GM21723 (cell line): ENCODE measurements at regions not wholly inside any gene's neighbourhood (a gene's known extent, or its start where the extent isn't known, plus 50 kb on each side); places are given as distances from the start of the nearest gene placed in this dataset.

Source experiments
- ATAC-seq: cut with Tn5 transposase; IDR thresholded peaks from one replicate; pipeline ENCODE4 v1.9.1; 2021; ENCODE audit warnings: mild to moderate bottlenecking, moderate library complexity; ENCODE audit not compliant: unreplicated experiment

DNA sequence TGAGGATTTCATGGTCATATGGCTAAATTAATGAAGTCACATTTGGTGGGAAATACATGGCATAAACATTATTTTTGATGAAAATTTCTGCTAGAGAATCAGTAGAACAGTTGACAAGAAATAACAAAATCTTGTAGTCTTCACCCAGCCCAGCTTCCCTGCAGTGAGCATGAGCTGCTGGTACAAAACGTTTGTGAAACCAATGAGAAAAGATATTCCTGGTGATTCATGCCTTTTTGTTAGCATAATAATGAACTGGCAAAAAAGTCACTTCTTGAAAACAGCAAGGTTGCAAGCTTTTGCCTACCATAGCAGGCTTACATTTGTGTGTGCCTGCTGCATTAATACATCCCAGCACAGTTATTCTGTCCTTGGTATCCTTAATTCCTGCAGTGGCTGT lies 475.9 kb upstream of the HTR2A start:
- ATAC-seq = no peak

DNA sequence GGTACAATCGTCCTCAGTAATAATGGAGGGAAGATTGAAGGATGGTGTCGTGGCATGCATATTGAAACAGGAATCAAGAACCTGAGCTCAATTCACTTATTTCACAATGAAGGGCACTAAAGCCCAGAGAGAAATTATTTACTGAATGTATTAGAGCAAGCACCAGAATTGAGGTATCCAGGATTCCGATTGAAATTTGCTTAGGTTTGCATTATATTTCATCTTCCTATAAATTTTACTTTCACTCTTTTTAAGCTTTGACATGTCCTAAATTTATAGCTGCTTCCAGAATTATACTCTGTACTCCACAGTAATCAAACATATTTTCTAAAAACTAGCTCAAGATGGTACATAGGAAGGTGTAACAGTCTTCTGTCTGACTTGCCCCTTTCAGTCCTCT lies 454.9 kb upstream of the HTR2A start:
- ATAC-seq = no peak

DNA sequence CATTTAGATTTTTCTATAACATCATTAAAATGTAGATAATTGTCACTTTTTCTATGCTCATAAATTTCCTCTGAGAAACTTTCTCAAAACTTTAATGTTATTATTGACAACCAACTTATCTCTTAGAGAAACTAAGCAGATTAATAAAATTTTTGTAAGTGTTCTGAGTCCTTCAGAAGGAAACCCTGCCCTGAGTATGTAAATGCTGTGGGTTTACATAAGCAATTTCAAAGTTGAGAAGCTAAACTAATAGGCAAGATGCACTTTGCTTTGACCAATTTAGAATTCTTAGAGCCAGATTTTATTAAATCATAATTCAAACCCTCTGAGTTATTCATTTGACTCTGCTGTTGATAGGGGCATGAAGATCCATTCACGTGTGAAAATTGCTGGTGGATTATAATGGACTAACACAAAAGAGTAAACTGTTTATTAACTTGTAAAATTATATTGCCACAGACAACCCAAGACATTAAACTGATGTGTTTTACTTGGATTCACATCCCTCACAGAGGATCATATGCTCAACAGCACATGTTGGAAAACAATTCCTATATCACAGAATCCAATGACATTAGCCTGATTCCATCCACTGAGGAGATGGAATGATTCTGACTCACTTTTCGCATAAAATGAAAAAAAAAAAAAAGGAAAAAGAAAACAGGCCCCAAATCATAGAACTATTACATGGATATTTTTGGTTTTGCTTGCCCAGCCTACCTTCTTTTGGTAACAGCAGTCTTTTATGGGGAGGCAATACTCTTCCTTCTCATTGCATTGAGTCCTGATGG lies 453.7 kb upstream of the HTR2A start:
- no peak for ATAC-seq

DNA sequence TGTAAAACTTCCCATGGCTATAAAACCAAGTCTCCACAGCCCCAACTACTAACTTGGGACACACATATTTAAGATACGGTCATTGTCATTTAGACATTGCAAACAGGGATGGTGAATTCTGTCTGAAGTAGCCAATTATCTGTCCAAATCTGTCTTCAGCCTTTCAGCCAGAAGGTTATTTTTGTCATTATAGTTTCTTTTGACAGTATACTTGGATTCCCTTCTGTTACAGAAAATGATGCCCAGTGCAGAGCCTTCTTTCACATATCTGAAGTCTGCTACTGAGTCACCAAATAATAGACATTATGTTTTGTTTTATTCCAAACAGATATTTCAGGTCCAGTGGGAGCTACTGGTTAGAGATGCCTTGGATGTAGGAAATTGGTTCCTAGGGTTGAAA lies 452.4 kb upstream of the HTR2A start:
- ATAC-seq = no peak

DNA sequence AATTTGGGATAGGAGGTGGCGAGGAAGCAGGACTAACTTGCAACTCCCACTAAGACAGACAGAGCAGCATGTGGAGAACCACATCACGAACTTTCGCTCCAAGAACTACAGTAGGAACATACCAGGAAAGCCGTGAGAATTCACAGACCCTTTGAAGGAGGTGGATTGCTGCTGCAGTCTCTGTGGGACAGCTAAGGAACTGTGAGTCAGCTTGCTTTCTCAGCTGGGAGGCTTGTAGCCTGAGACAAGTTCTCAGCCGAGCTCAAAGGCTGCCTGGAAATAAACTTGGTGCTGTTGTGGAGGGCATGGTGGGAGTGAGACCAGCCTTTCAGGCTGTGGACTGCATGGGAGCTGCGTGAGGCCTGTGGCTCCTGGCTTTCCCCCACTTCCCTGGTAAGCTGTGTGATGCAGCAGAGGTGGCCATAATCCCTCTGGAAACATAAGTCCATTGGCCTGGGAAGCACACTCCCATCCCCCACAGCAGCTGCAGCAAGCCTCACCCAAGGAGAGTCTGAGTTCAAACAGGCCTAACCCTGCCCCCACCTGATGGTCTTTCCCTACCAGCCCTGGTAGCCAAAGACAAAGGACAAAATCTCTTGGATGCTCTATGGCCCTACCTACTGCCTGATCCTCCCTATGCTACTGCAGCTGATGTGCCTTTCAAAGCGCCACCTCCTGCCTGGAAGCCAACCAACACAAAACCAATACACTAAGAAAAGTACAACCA lies 441.1 kb upstream of the HTR2A start:
- no peak for ATAC-seq

DNA sequence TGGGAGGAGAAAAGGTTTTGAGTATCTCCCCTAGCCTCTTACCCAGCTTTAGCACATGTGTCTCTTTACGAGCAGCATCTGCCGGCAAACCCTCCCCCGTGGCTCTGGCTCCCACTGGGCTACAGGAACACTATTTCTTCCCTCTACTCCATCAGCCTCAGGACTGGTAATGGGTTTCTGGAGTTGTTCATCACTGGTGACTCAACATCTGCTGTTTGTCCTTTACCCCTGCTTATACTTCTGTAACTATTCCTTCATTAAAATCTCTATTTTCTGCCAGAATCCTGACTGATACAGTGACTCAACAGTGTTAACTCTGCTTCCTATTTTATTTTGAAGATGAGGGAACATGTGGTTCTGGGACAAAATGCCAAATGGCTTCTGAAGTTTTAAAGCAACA lies 437.3 kb upstream of the HTR2A start:
- no peak for ATAC-seq

DNA sequence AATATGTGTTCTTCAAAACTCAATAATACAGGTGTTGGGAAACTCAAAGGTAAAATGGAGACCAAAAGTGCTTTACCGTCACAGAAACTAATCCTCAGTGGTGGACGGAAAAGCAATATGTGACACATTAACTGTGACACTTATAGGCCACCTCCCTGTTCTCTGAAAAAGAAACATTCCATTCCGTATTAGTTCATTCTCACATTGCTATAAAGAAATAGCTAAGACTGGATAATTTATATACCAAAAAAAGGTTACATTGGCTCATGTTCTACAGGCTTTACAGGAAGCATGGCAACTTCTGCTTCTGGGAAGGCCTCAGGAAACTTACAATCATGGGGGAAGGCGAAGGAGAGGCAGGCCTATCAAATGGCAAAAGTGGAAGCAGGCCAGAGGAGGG lies 435.3 kb upstream of the HTR2A start:
- ATAC-seq = no peak

DNA sequence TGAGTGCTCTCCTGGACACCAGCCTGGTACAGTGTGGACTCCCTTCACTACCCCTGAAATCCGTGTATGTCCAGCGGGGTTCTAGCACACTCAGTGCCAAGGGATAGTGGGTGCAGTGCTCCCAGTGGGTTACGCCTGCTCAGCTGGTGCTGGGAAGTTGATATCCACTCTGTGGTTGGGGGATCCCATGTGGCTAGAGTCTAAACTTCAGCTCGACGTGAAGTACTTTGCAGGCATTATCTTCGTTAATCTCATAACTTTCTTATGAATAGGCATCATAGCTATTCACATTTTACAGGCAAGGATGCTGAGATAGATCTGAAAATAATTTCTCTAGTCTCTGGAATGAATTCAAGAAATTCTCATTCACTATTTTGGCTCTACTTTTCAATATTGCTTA lies 433.2 kb upstream of the HTR2A start:
- no peak for ATAC-seq

DNA sequence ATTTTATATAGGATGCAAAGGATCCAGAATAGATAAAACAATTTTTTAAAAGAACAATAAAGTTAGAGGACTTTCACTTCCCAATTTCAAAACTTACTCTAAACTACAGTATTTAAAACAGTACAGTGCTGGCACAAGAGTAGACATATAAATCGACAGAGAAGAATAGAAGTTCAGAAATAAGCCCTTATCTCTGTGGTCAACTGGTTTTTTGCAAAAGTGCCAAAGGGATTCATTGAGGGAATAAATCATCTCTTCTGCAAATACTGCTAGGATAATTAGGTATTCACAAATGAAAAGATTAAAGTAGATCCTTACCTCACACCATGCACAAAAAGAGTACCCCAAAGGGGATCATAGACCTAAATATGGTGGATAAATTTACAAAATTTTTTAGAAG lies 431.0 kb upstream of the HTR2A start:
- no peak for ATAC-seq

DNA sequence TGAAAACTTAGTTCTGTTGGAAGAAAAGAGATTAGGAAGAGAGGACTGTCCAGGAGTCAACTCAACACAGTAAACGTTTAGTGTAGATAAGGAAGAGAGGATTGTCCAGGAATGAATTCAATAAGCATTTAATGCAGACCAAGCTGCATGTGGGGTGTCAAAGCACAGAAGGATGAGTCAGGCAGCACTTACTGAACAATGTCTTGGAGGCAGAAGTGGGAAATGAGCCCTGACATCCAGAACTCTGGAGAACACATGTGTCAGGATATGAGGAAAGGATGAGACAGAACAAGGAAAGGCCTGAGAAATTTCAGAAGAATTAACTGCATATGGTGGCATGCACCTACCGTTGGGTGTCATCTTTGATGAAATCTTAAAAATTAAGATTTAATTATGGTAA lies 429.2 kb upstream of the HTR2A start:
- no peak for ATAC-seq

DNA sequence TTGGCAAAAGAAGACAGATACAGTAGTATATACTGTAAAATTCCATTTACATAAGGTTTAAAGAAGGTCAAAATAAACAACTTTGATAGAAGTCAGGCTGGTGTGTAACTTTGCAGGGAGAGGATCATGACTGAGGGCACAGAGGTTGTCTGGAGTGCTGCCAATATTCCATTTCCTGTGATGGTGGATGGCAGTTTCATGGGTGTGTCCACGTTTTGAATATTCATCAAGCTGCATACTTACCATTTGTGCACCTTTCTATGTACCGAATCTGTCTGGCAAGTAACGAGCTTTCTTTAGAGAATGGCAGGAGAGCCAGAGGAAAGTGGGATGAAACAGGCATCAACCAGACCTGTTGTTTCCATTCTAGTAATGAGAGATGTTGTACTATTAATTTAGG lies 420.5 kb upstream of the HTR2A start:
- no peak for ATAC-seq

DNA sequence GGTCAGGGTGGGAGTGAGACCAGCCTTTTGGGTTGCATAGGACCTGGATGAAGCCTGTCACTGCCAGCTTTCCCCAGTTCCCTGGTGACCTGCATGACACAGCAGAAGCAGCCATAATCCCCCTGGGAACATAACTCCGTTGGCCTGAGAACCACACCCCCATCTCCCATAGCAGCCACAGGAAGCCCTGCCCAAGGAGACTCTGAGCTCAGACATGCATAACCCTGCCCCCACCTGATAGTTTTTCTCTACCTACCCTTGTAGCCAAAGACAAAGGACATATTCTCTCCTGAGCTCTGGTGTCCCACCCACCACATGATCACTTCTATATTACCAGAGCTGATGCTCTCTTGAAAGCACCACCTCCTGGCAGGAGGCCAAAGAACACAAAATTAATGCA lies 413.5 kb upstream of the HTR2A start:
- no peak for ATAC-seq

DNA sequence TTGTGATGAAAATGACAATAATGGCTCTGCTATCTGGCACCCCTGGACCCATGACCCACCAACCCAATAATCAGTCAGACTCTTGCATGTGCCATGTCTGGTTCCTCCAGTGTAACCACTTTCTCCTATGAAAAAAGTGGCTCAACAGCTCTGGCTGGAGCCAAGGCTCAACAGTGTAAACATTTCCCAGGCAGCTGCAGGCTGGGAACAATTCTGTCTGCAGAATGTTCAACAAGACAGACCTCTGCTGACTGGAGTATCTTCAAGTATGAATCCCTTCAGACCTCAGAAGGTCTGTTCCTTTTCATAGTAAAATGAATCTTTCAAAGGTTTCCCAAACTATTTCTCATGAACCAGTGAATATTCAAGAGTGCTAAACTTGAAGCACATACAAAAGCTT lies 410.1 kb upstream of the HTR2A start:
- ATAC-seq = no peak

DNA sequence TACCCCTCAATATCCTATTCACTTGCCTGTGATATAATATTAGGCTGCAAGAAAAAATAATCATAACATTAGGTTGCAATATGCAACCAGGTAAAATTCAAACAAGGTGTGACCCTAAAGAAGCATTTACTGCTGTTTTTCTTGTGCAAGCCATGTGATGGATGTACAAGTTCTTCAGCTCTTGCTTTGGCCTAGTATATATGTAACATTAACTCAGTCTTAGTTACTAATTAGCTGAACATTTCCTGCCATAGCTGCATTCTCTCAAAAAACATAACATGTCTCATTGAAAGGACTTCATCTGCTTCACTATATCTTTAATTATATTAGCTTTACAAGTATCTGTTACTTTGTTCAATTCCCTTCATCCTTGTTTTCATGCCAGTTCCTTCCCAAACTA lies 406.8 kb upstream of the HTR2A start:
- ATAC-seq = no peak

DNA sequence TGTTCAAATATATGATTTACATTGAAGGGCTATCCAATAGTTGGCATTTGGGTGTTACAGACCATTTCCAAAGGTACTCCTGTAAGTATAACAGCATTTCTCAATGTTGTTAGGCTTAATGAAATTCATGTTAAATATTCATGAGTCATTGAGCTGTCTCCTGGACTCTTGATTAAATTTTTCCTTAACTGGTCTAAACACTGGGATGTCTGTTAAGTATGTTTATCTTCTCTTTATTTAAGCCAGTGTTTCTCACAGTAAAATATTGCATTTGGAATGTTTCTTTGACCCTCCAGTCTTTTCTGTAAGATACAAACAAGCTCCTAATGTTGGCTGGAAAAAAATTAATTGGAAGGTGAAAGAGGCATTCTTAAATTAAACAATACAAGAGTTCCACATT lies 402.5 kb upstream of the HTR2A start:
- no peak for ATAC-seq

DNA sequence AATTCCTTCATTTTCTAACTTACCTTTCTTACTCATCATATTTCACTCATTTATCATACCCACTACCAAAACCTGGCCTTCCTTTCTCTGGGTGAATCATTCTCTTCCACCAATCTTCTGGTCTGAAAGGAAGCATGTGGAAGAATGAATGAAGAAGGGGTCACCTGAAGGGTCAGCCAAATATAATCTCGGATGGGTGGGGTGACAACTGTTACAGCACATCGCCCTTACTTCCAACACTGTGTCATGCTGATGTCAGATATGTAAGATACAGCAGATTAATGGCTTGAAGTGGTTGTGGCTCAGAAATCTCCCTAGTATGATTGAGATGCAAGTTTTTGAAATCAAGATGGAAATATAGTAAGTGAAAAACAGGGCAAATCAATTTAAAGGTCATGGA lies 401.7 kb upstream of the HTR2A start:
- no peak for ATAC-seq

DNA sequence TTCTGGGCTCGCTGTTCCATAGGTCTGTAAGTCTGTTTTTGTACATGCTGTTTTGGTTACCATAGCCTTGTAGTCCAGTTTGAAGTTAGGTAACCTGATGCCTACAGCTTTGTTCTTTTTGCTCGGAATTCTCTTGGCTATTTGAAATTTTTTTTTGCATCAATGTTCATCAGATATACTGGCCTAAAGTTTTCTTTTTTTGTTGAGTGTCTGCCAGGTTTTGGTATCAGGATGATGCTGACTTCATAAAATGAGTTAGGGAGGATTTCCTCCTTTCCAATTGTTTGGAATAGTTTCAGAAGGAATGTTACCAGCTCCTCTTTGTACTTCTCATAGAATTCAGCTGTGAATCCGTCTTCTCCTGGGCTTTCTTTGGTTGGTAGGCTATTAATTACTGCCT lies 397.8 kb upstream of the HTR2A start:
- no peak for ATAC-seq

DNA sequence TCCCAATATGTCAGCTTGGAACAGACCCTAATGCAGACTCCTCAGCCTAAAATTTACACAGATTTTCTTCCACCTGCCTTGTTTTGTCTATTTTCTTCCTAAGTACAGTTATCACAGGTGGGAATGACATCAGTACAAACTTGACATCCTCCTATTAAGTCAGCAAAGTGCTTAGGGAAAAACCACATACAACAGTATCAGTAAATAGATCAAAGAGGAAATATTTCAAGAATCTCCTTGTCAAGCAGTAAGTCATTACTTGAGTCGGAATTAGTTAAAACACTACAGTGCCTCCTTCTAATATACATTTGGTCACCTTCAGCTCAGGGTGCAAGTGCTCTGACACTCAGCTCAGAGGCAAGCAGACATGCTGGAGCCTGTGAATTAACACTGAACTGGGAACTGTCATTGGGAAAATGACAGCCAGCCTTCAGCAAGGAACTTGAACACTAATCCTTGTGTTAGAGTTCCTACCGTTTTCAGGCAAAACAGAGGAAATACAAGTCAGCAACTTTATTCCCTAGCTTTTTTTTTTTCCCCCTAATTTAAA lies 394.3 kb upstream of the HTR2A start:
- ATAC-seq = no peak

DNA sequence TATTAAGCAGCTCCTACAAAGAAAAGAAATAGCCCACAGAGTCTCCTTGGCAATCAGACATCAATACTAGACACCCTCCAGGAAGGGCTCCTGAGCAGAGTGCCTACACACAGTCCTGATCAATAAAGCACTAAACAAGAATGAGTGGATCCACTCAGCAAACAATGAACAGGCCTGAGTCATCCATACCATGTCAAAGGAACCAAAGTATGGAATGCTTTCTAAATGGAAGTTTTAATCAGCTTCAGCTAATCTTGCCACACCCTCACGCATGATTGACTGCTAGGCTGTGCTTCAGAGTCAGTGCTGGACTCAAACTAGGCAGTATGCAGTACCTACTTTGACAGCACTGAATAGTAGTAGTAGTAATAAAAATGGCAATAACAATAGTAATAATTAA lies 392.7 kb upstream of the HTR2A start:
- no peak for ATAC-seq

DNA sequence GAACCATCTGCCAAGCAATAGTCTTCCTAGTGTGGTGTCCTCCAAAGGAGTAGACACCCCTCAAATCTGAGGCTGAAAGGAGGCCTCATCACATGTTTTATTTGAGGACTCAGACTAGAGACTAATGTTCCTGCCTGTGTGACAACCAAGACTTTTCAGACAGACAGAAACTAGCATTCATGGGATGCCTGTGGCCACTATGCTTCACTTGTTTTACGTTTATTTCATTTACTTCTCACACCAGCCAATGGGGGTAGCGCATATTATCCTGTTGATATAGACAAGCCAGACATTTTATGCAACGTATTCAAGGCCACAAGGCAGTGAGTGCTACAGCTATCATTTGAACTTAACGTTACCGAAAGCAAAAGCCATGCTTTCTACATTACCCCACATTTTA lies 391.7 kb upstream of the HTR2A start:
- ATAC-seq = no peak

DNA sequence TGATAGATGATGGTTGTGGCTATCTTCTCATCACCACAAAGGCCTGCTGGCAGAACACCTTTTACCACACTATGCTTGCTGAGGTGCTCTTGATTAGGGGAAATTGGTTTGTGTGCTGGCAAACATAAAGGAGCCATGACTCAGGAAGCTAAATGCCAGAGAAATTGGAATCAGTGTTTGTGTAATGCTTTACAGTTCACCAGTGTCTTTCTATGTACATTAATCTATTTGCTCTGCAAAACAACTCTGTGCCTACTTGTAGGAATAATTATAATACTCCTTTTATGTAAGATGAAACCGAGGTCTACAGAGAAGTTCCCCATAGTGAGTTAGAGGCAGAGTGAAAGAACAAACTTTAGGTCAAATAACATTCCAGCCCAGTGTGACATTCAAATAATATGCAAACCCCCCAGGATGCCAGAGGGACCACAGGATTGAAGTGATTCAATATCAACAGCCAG lies 390.5 kb upstream of the HTR2A start:
- no peak for ATAC-seq

DNA sequence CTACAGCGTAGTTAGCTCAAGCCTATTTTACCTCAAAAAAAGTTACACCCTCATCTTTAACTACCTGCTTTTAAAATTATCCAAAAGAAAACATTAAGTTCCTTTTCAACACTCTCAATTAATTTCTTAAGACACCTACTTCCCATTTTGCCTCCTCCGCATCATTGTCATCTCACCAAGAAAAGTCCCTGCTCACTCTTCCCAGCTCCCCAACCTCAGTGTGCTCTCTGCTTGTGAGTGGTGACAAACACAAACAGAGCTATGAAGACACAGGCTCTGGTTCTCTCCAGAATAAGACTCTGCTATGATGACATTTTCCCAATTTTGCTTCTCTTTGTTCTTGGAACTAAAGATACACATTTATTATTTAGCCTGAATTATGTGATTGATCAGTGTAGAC lies 385.1 kb upstream of the HTR2A start:
- no peak for ATAC-seq
